Pancreas (tissue), 10 donors: ENCODE measurements at regions not wholly inside any gene's neighbourhood (a gene's known extent, or its start where the extent isn't known, plus 50 kb on each side); places are given as distances from the start of the nearest gene placed in this dataset.

Experiments
- ATAC-seq, 4 donors: fragments of 200-7000 bp; cut with Tn5 transposase; one replicate each; pipeline versions ENCODE4 v1.8.0 to v1.9.1; 2020; ENCODE audit warnings: mild to moderate bottlenecking in 4 of 4, moderate library complexity in 4 of 4
- DNase-seq, 6 donors: peaks; one replicate each; pipeline ENCODE4 v3.0.0-alpha.2; 2020
- FAIRE-seq: peaks from 2 replicates; lab custom pipeline; 2012; peaks lifted over from hg19 to GRCh38; lab: Jason Lieb, UNC
- H3K27ac ChIP-seq, 4 donors: fragments of 200-600 bp; sonication (generic); 1 replicate in 3 of 4; 2 replicates in 1 of 4; pipeline versions ENCODE4 v1.5.0 to v1.8.0; 2020
- H3K27me3 ChIP-seq, 4 donors: fragments of 200-600 bp; one replicate each; pipeline ENCODE4 v1.8.0; 2021
- H3K36me3 ChIP-seq, 3 donors: fragments of 200-600 bp; sonication (generic) in 1 of 3; one replicate each; pipeline versions ENCODE4 v1.5.0 to v1.8.0; 2020 to 2021
- H3K4me1 ChIP-seq, 3 donors: fragments of 200-600 bp; one replicate each; pipeline ENCODE4 v1.8.0; 2021
- H3K4me3 ChIP-seq, 4 donors: fragments of 200-600 bp; sonication (generic) in 2 of 4; one replicate each; pipeline versions ENCODE4 v1.5.0 to v1.8.0; 2020 to 2021
- H3K9me3 ChIP-seq, 4 donors: fragments of 200-600 bp; one replicate each; pipeline ENCODE4 v1.8.0; 2021
- CTCF ChIP-seq, 4 donors: fragments of 200-600 bp; sonication (generic) in 3 of 4; IDR thresholded peaks; one replicate each; pipeline versions ENCODE4 v1.5.0 to v1.8.0; 2021; ENCODE audit warnings: antibody characterized with exemption in 4 of 4
- WGBS, 2 donors: extraction: QIAGEN DNeasy Blood & Tissue Kit; methylation state at CpG; one replicate each; pipeline ENCODE4 v1.1.7; 2013; 5-methylcytosine and 5-hydroxymethylcytosine counted together
- intact Hi-C, 3 donors: fragments of 100-400 bp; cut with DNase I; formaldehyde crosslinking; loops; one replicate each; pipeline versions ENCODE4 v1.11.1 to v1.14.2; 2022
- donor health status: healthy with polysubstance abuse.
- donor health status: DM: no; HTN: no; CAD: no; lungs with moderate emphysema.
- donor health status: DM: no; HTN: no; CAD: no.
- donor health status: control.
- donor health status: control.
- donor health status: Bipolar disorder and iron deficiency.
- donor health status: DM: yes; HTN: yes; CAD: no.
- donor health status: DM: no; HTN: no; CAD: no.
- donor health status: DM: no; HTN: no; CAD: no.
- donor health status: DM: yes; HTN: yes; CAD: no.

GRCh38 chr6:138601128-138601527 lies 101.8 kb upstream of the NHSL1 start:
- Histone ChIP-seq H3K27me3 (no peaks in the 10 kb centered on the region), H3K4me1 (no peaks in the 10 kb centered on the region), H3K4me3 (no peak overlapping the region), H3K27ac (no peak overlapping the region), H3K9me3 (no peaks in the 10 kb centered on the region), H3K36me3 (no peaks in the 10 kb centered on the region)
- TF ChIP-seq CTCF (IDR thresholded peaks at IDR 0.05) = no peak
- FAIRE-seq (no peak), DNase-seq (no peak), ATAC-seq (no peak)
- intact Hi-C loops = no loop called here

- Histone ChIP-seq H3K4me3 (no peak overlapping the region), H3K9me3 (no peaks in the 10 kb centered on the region), H3K4me1 (no peaks in the 10 kb centered on the region), H3K36me3 (no peaks in the 10 kb centered on the region), H3K27me3 (no peaks in the 10 kb centered on the region), H3K27ac (no peak overlapping the region)
- intact Hi-C loops = no loop called here
- 96 to 98% methylated on average over 1 of the region's 1 CpG for WGBS, 2 donors
- DNase-seq (no peak), FAIRE-seq (no peak), ATAC-seq (no peak)
- no peak for TF ChIP-seq CTCF (IDR thresholded peaks at IDR 0.05)
Measured at GRCh38 chr6:138605958-138606357, 106.7 kb upstream of the NHSL1 start.

GRCh38 chr6:138607478-138608433 lies 108.5 kb upstream of the NHSL1 start:
- Histone ChIP-seq H3K27ac (no peak overlapping the region), H3K4me1 (no peaks in the 10 kb centered on the region), H3K4me3 (no peak overlapping the region), H3K9me3 (no peaks in the 10 kb centered on the region), H3K27me3 (no peaks in the 10 kb centered on the region), H3K36me3 (no peaks in the 10 kb centered on the region)
- ATAC-seq = no peak
- DNase-seq = no peak
- 81 to 86% methylated on average over 10 of the region's 10 CpGs for WGBS, 2 donors
- TF ChIP-seq CTCF (IDR thresholded peaks at IDR 0.05) = no peak
- intact Hi-C loops = no loop called here
- no peak for FAIRE-seq

GRCh38 chr6:138608896-138609295 lies 109.6 kb upstream of the NHSL1 start:
- Histone ChIP-seq H3K27me3 (no peaks in the 10 kb centered on the region), H3K36me3 (no peaks in the 10 kb centered on the region), H3K4me3 (no peak overlapping the region), H3K9me3 (no peaks in the 10 kb centered on the region), H3K27ac (no peak overlapping the region), H3K4me1 (no peaks in the 10 kb centered on the region)
- intact Hi-C loops = no loop called here
- ATAC-seq (no peak), DNase-seq (no peak), FAIRE-seq (no peak)
- WGBS, 2 donors = 91 to 96% methylated on average over 1 of the region's 1 CpG
- TF ChIP-seq CTCF (IDR thresholded peaks at IDR 0.05) = no peak

- H3K9me3 ChIP-seq = no peaks in the 10 kb centered on the region
- ATAC-seq = no peak
- H3K27me3 ChIP-seq = no peaks in the 10 kb centered on the region
- H3K27ac ChIP-seq = no peak overlapping the region
- DNase-seq = no peak
- intact Hi-C loops = no loop called here
- TF ChIP-seq CTCF (IDR thresholded peaks at IDR 0.05) = no peak
- H3K4me3 ChIP-seq = no peak overlapping the region
- 92 to 93% methylated on average over 6 of the region's 6 CpGs for WGBS, 2 donors
- FAIRE-seq = no peak
- H3K36me3 ChIP-seq = no peaks in the 10 kb centered on the region
- H3K4me1 ChIP-seq = no peaks in the 10 kb centered on the region
Measured at GRCh38 chr6:138609801-138610430, 110.6 kb upstream of the NHSL1 start.
